OCI-M1 (cell line): ENCODE measurements at regions not wholly inside any gene's neighbourhood (a gene's known extent, or its start where the extent isn't known, plus 50 kb on each side); places are given as distances from the start of the nearest gene placed in this dataset.
A peak's percentile ranks its signal among the peaks of the same experiment; 100 is the strongest.
"Not testable (repeated sequence)": the region's sequence is repeated elsewhere in the genome, so short reads cannot be mapped to it uniquely, and the experiment has no call there.

ENCODE experiments used
- DNase-seq: peaks from one replicate; lab custom pipeline; 2025; lab: John Stamatoyannopoulos, UW

DNA sequence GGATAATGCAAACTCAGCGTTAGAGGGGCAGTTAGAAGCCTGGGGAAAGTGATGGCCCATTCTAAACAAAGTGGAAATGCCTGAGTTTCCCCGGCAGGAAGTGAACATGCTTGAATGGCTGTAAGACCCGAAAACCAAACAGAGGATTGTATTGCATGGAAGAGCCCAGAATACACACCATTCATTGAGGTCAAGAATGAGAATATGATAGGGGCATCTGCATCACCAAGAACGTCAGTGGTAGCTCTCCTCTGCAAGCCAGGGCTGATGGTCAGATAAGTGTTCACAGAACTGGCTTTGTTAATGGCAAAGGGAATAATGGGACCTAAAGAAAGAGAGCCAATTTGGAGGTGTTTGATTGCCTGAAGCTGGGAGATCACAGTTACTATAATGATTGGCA, 663.4 kb downstream of the KHDRBS2 start:
- no peak for DNase-seq

DNA sequence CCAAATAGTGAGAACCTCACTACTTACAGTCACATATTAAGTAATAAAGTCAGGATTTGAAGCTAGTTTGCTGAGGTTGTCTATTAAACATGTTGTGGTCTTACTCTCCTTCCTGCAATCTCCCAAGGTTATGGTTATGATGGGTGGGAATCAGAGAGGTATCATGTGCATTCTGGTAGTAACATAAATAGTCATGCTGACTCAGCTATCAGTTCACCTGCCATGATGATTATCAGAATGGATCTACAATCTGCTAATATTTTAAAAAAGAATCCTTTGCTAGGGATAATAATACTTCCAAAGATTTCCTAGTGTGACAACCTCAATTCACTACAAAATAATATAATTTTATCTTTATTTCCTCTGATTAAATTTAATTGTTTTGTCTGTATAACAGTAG, 671.9 kb downstream of the KHDRBS2 start:
- no peak for DNase-seq

DNA sequence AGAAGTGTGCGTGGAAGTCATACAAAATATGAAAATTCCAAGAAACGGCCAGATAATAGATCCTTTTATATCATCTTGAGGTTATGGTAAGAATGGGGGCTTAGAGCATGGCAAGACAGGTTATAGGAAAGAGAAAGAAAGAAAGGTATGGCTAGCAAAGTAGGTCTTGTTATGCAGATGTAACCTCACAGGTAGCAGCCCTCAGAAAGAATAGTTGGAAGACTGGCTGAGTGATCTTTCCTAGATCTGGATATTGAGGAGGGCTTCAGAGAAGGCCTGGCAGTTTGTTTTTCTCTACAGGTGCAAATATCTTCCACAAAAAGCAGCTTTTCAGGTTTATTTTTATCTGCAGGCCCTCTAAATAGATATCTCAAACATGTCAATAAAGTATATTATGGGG, 679.5 kb downstream of the KHDRBS2 start:
- no peak for DNase-seq

DNA sequence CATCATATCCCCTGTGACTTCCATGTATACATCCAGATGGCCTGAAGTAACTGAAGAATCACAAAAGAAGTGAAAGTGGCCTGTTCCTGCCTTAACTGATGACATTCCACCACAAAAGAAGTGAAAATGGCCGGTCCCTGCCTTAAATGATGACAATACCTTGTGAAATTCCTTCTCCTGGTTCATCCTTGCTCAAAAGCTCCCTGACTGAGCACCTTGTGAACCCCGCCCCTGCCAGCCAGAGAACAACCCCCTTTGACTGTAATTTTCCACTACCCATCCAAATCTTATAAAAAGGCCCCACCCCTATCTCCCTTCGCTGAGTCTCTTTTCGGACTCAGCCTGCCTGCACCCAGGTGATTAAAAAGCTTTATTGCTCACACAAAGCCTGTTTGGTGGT, 680.2 kb downstream of the KHDRBS2 start:
- DNase-seq, result not testable (repeated sequence)

DNA sequence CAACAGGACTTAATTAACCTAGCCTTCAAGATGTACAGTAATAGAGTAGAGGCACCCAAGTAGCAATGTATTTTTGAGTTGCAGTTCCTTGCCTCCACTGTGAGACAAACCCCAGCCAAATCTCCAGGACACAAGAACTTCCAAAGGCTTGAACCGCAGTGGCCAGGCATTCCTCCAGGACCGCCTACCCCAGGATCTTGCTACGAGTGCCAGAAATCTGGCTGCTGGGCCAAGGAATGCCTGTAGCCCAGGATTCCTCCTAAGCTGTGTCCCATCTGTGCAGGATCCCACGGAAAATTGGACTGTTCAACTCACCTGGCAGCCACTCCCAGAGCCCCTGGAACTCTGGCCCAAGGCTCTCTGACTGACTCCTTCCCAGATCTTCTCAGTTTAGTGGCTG, 683.9 kb downstream of the KHDRBS2 start:
- not testable (repeated sequence) for DNase-seq

DNA sequence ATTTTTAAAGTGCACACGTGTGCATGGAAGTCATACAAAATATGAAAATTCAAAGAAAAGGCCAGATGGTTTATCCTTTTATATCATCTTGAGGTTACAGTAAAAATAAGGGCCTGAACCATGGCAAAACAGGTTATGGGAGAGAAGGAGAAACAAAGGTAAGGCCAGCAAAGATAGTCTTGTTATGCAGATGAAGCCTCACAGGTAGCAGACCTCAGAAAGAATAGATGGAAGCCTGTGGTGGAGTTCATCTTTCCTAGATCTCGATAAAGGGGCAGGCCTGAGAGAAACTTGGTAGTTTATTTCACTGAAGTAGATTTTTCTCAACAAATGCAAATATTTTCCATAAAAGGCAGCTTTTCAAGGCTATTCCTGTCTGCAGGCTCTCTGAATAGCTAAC, 693.8 kb downstream of the KHDRBS2 start:
- no peak for DNase-seq

DNA sequence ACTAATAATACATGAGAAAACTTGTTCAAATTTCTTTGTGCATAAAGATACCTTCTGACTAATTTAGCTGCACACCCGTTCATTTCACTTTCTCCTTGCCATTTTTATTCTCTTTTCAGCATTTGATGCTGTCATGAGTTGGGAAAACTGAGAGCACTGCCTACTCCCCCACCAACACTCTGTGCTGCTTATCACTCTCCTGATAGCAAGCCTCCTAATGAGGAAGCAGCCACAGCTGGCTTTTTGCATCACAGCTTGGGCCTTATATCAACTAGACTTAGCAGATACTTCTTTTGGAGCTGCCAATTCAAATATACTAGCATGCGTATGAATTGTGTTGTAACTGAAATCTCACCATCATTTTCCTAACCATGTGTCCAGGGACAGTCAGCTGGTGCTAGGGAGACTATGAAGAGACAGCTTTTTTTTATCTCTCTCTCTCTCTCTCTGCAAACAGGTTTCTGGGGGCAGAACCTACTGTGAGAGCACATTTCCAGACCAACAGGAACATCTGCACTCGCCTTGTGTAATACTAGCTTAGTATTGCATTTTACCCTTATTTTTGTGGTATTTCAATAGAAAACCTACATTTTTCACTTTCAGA, 699.0 kb downstream of the KHDRBS2 start:
- peak; percentile 86 for DNase-seq

DNA sequence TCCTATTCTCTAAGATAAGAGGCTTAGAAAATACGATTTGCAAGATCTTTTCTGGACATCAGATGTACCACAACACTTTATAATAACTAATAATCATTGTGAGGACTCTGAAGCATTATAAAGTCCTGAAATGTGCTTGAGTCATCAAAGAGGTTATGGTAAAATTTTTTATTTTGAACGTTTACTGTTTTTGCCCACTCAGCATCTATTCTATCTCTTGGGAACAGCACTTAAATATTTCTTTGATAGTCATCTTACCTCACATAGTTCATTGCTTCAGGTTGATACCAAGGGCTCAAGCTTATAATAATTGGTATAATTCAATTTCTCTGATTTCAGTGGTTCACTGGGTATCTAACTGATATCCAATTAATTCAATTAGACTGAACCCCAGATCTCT, 700.5 kb downstream of the KHDRBS2 start:
- DNase-seq, result no peak

DNA sequence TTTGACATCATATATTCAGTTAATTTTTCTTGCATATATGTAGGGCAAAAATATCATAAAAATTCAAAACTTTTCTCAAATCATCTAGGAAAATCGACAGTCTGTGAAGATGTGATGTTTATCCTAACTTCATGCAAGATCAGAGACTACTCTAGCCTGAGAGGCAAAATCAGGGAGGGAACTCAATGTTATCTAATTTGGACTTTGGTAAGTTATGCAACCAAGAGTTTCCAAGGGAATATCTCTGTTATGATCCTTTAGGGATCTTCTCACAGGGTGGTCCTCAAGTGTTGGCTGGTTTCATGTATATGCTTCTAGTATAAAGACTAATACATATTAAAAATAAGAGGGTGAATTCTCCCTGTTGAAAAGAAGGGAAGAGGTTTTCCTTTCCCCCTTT, 723.9 kb downstream of the KHDRBS2 start:
- no peak for DNase-seq

DNA sequence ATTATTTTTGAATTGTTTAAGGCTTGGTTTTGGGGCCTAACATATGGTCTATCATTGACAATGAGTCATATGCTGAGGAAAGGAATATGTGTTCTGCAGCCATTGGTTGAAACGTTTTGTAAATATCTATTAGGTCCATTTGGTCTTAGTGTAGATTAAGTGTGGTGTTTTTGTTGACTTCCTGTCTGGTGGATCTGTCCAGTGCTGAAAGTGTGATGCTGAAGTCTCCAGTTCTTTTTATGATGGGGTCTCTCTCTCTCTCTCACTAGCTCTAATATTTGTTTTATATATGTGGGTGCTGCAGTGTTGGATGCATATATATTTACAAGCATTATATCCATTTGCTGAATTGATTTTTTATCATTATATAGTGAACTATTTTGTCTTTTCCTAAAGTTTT, 727.2 kb downstream of the KHDRBS2 start:
- no peak for DNase-seq

DNA sequence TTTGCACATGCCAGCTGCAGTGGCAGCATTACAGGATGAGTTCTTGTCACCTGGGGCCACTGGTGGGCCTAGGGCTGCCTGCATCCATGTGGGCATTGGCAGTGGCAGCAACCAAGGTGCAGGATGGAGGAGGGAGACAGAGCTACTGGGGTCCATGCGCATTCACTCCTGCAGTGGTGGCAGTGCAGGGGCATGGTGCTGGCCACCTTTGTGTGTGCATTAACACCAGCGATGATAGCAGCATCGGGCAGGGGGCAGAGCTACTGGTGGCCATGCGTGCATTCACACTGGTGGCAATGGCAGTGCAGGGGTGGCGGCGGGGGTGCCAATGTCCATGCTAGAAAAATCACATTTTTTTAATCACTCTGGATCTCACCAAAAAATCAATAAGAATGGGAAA, 730.0 kb downstream of the KHDRBS2 start:
- DNase-seq, result no peak

DNA sequence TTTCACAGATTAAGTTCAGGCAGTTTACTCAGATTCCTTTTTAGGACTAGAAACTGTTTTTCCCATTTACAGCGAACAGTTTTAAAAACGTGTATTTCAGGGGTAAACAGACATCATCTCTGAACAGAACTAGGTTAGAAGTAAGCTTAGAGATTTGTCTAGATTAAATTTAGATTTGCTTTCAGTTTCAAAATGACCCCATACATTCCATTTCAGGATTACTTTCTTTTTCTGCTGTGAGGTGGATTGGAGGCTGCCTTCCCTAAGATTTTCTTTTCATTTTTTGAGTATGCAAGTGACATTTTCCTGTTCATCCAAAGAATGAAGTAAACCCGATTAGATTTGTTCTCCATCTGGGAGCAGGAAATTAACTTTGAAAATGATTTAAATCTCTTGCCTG, 747.2 kb downstream of the KHDRBS2 start:
- DNase-seq, result peak; percentile 66

DNA sequence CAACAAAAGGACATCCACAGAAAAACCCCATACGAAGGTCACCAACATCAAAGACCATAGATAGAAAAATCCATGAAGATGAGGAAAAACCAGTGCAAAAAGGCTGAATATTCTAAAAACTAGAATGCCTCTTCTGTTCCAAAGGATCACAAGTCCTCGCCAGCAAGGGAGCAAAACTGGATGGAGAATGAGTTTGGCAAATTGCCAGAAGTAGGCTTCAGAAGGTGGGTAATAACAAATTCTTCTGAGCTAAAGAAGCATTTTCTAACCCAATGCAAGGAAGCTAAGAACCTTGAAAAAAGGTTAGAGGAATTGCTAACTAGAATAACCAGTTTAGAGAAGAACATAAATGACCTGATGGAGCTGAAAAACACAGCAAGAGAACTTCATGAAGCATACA, 753.3 kb downstream of the KHDRBS2 start:
- DNase-seq, result not testable (repeated sequence)
